Testis (tissue), 2 donors: ENCODE measurements at regions not wholly inside any gene's neighbourhood (a gene's known extent, or its start where the extent isn't known, plus 50 kb on each side); places are given as distances from the start of the nearest gene placed in this dataset.

Experiments
- CTCF ChIP-seq, 3 experiments: fragments of 450-650 bp in 2 of 3; fragments of 200-600 bp in 1 of 3; sonication (generic) in 1 of 3; IDR thresholded peaks; one replicate each; pipeline ENCODE4 v1.5.1; 2016 to 2019; ENCODE audit warnings: antibody characterized with exemption in 3 of 3, mild to moderate bottlenecking in 2 of 3, moderate library complexity in 1 of 3
- POLR2A ChIP-seq: fragments of 450-650 bp; IDR thresholded peaks from one replicate; pipeline ENCODE4 v1.6.1; 2017; ENCODE audit warnings: antibody characterized with exemption, mild to moderate bottlenecking, moderate library complexity

- TF ChIP-seq CTCF (IDR thresholded peaks at IDR 0.05) (no peak), POLR2A (no peak)
Measured at GRCh38 chr6:133743621-133744020, 145.3 kb upstream of the TCF21 start.
